Left lung (tissue), 4 donors: ENCODE measurements at regions not wholly inside any gene's neighbourhood (a gene's known extent, or its start where the extent isn't known, plus 50 kb on each side); places are given as distances from the start of the nearest gene placed in this dataset.

Source experiments
- ATAC-seq: fragments of 200-7000 bp; cut with Tn5 transposase; one replicate; pipeline ENCODE4 v1.9.1; 2020; ENCODE audit warnings: moderate library complexity
- DNase-seq, 4 donors: peaks; one replicate each; pipeline ENCODE4 v3.0.0-alpha.2; 2013 to 2020
- H3K27ac ChIP-seq, 2 donors: fragments of 200-600 bp; sonication (generic) in 1 of 2; one replicate each; pipeline versions ENCODE4 v1.5.0 to v1.8.0; 2020 to 2021
- H3K27me3 ChIP-seq, 2 donors: fragments of 200-600 bp; sonication (generic) in 1 of 2; one replicate each; pipeline versions ENCODE4 v1.5.0 to v1.8.0; 2020 to 2021
- H3K36me3 ChIP-seq, 2 donors: fragments of 200-600 bp; sonication (generic) in 1 of 2; one replicate each; pipeline versions ENCODE4 v1.5.0 to v1.8.0; 2020 to 2021
- H3K4me1 ChIP-seq, 2 donors: fragments of 200-600 bp; one replicate each; pipeline ENCODE4 v1.8.0; 2021
- H3K4me3 ChIP-seq, 2 donors: fragments of 200-600 bp; sonication (generic) in 1 of 2; one replicate each; pipeline versions ENCODE4 v1.5.0 to v1.8.0; 2020 to 2021; ENCODE audit warnings: mild to moderate bottlenecking in 1 of 2
- H3K9me3 ChIP-seq, 2 donors: fragments of 200-600 bp; sonication (generic) in 1 of 2; one replicate each; pipeline versions ENCODE4 v1.5.0 to v1.8.0; 2020 to 2021
- CTCF ChIP-seq, 2 donors: fragments of 200-600 bp; sonication (generic) in 1 of 2; IDR thresholded peaks; one replicate each; pipeline versions ENCODE4 v1.5.0 to v1.8.0; 2021; ENCODE audit warnings: antibody characterized with exemption in 2 of 2
- intact Hi-C, 2 donors: fragments of 100-400 bp; cut with DNase I; formaldehyde crosslinking; loops; one replicate each; pipeline versions ENCODE4 v1.11.2 to v1.14.2; 2022
- donor health status: DM: no; HTN: yes; CAD: no.
- donor health status: DM: no; HTN: no; CAD: no.

GRCh38 chr22:27199354-27199753, 542.0 kb downstream of the MIAT start:
- Histone ChIP-seq H3K27me3 (no peaks in the 10 kb centered on the region), H3K36me3 (no peaks in the 10 kb centered on the region), H3K4me1 (no peaks in the 10 kb centered on the region), H3K27ac (no peak overlapping the region), H3K9me3 (no peaks in the 10 kb centered on the region), H3K4me3 (no peak overlapping the region)
- DNase-seq, result no peak
- intact Hi-C loops, result no loop called here
- no peak for ATAC-seq
- TF ChIP-seq CTCF (IDR thresholded peaks at IDR 0.05), result no peak

GRCh38 chr22:27201276-27201675, 543.9 kb downstream of the MIAT start:
- Histone ChIP-seq H3K4me1 (no peaks in the 10 kb centered on the region), H3K4me3 (no peak overlapping the region), H3K9me3 (no peaks in the 10 kb centered on the region), H3K36me3 (no peaks in the 10 kb centered on the region), H3K27me3 (peaks cover 0 to 6% of the 10 kb centered on the region in 2 donors), H3K27ac (no peak overlapping the region)
- DNase-seq, result no peak
- no peak for TF ChIP-seq CTCF (IDR thresholded peaks at IDR 0.05)
- intact Hi-C loops, result no loop called here
- no peak for ATAC-seq

- Histone ChIP-seq H3K36me3 (no peaks in the 10 kb centered on the region), H3K4me3 (no peak overlapping the region), H3K9me3 (no peaks in the 10 kb centered on the region), H3K27me3 (peaks cover 0 to 6% of the 10 kb centered on the region in 2 donors), H3K27ac (no peak overlapping the region), H3K4me1 (no peaks in the 10 kb centered on the region)
- no peak for TF ChIP-seq CTCF (IDR thresholded peaks at IDR 0.05)
- ATAC-seq (no peak), DNase-seq (no peak)
- intact Hi-C loops, result no loop called here
These were observed 544.4 kb downstream of the MIAT start for GRCh38 chr22:27201741-27202140.

GRCh38 chr22:27203276-27203660, 545.9 kb downstream of the MIAT start:
- intact Hi-C loops, result no loop called here
- no peak overlapping the region for H3K4me3 ChIP-seq
- no peaks in the 10 kb centered on the region for H3K36me3 ChIP-seq
- no peaks in the 10 kb centered on the region for H3K9me3 ChIP-seq
- peaks cover 0 to 6% of the 10 kb centered on the region in 2 donors for H3K27me3 ChIP-seq
- TF ChIP-seq CTCF (IDR thresholded peaks at IDR 0.05), result no peak
- ATAC-seq (peak; percentile 6), DNase-seq (no peak)
- no peaks in the 10 kb centered on the region for H3K4me1 ChIP-seq
- H3K27ac ChIP-seq, result peak overlapping the region in 1 of 2 donors; percentile 26

- ATAC-seq (no peak), DNase-seq (no peak)
- no peaks in the 10 kb centered on the region for H3K4me1 ChIP-seq
- H3K36me3 ChIP-seq, result no peaks in the 10 kb centered on the region
- H3K27ac ChIP-seq, result no peak overlapping the region
- H3K27me3 ChIP-seq, result peaks cover 0 to 6% of the 10 kb centered on the region in 2 donors
- no peak overlapping the region for H3K4me3 ChIP-seq
- no peaks in the 10 kb centered on the region for H3K9me3 ChIP-seq
- intact Hi-C loops, result no loop called here
- TF ChIP-seq CTCF (IDR thresholded peaks at IDR 0.05), result no peak
These were observed 546.9 kb downstream of the MIAT start for GRCh38 chr22:27204280-27204679.
